HL-60/S4 treated with phorbol 12-myristate 13-acetate at 8.2 ng/mL for 4 days and 3 days (cell line): ENCODE measurements at regions not wholly inside any gene's neighbourhood (a gene's known extent, or its start where the extent isn't known, plus 50 kb on each side); places are given as distances from the start of the nearest gene placed in this dataset.

Experiments
- in situ Hi-C: fragments of 300-500 bp; cut with MboI; formaldehyde crosslinking; loops from 2 replicates; pipeline ENCODE4 v1.15.0; 2022; ENCODE audit warnings: low sequenced_read_pairs

DNA sequence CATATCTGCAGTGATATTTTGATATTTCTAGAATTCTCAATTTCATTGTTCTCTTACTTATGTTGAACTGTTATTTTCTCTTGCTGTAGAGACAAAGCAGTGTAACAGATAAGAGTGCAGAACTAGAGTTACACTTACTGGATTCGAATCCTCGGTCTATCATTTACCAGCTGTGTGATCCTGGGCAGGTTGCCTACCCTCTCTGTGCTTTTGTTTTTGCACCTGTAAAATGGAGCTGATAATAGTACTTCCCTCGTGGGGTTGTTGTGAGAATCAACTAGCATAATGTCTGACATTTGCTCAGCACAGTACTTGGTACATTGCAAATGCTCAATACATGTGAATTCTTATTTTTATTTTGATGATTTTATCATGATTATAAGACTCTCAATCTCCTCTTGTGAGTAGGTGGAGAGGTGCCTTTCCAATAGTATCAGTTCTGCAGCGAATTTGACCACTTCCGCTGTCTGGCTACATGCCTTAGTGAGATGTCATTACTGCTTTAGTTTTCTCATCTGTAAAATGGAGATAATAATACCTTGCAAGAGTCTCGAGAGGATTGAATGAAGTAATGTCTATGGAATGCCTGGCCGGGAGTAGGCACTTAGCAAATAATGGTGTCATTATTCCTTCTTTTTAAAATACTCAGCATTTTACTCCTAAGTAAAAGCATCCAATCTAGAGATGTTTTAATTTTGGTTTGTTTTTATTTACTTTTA lies 312.2 kb upstream of the MAF start:
- in situ Hi-C loops = no loop called here

DNA sequence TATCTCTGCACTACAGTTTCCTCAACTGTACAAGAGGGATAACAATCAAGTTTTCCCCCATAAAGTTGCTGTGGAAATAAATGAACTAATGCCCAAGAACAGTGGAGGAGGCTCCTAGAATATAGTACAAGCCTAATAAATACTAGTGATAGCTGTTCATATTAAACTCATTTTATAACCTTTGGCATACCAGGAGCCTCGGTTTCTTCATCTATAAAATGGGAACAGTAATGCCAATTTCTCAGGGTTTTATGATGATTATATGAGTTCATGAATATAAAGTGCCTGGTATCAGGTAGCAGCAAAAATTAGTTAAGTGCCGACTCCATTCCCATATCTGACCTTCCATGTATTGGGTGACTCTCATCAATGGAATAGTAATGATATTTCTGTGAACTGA lies 311.1 kb upstream of the MAF start:
- in situ Hi-C loops = no loop called here

DNA sequence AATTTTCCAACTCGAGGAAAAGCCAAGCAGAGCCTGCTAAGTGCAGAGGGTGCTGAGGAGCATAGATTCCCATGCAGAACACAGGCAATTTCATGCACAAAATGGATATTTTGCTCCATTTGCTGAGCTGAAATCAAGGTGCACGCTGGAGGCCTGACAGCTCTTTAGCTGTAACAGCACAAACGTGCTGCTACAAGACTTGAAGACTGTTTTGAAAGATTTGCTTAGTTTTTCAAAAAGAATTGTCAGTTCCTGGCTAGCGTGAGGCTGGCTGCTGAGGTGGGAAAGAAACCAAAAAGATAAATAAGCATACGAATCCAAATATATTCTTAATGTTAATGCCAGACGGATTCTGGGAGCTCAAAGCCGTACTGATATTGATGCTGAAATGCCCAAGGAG lies 309.0 kb upstream of the MAF start:
- in situ Hi-C loops = no loop called here

DNA sequence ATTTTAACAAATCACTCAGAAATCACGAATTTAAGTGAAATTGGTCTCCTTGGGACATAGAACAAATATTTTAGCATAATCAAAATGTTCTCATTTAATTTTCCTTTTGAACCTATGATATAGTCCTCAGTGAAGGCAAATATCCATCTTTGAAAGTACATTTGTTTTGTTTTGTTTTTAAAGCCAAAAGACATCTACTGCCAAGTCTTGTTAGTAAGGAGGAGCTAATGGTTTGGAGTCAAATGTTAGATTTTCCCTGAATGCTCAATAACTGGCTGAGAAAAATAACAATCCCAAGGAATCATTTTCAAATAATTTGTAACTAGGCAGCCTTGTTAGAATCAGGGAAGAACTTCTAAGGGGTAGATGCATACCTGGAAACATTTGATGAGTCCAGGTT lies 302.9 kb upstream of the MAF start:
- in situ Hi-C loops = no loop called here

DNA sequence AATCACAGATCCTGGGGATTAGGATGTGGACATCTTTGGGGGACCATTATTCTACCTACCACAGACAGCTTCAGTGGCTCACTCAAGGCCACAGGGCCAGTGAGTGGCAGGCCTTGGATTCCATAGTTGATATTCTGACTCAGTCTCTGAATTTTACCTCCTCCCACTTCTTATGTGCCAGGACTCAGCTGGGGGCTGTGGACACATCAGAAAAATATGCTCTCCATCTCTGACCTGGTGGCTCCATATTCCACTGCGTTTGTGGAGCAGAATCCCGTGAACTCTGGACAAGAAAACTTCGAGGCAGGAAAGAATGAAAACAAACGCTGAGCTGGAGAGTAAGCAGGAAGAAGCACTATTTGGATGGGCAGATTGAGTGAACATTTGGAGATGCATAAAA lies 301.8 kb upstream of the MAF start:
- in situ Hi-C loops = no loop called here

DNA sequence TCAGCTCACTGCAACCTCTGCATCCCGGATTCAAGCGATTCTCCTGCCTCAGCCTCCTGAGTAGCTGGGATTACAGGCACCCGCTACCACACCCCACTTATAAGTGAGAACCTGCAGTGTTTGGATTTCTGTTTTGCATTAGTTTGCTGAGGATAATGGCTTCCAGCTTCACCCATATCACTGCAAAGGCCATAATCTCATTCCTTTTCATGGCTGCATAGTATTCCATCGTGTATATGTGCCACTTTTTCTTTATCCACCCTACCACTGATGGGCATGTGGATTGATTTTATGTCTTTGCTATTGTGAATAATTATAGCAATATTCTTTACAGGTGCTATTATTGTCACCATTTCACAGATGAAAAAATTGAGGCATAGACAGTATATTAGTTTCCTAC lies 301.0 kb upstream of the MAF start:
- in situ Hi-C loops = no loop called here

DNA sequence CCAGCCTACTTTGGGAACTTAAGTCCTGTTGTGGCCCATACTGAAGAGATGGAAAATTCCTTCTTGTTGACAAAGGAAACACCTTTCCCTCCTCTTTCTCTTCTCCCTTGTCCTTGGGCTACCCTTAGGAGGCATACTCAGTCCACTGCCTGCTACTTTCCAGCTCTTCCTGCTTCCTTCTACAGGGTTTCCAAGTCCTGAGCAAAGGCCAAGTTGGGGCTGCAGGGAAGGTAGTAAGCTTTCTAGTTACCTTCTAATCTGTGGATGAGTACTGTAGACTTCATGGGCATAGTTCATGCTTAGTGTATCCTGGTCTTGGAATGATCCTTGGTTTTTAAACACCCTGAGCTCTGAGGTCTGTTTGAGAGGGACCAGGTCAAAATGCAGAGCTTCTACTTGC lies 299.2 kb upstream of the MAF start:
- in situ Hi-C loops = loop anchor here (25.0 kb wide), 1 partner anchor 112 kb away; no protein-coding TSS in a partner anchor

DNA sequence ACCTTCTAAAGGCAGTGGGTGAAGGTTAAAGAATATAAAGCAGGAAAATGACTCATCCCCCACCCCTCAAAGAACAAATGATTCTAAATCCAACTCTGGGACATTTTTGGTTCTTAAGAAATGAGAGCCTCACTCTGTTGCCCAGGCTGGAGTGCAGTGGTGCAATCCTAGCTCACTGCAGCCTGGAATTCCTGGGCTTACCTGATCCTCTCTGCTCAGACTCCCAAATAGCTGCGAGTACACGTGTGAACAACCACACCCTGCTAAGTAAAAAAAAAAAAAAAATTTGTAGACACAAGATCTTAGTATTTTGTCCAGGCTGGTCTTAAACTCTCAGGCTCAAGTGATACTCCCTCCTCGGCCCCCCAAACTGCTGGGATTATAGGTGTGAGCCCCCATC lies 298.8 kb upstream of the MAF start:
- in situ Hi-C loops = loop anchor here (25.0 kb wide), 1 partner anchor 112 kb away; no protein-coding TSS in a partner anchor

DNA sequence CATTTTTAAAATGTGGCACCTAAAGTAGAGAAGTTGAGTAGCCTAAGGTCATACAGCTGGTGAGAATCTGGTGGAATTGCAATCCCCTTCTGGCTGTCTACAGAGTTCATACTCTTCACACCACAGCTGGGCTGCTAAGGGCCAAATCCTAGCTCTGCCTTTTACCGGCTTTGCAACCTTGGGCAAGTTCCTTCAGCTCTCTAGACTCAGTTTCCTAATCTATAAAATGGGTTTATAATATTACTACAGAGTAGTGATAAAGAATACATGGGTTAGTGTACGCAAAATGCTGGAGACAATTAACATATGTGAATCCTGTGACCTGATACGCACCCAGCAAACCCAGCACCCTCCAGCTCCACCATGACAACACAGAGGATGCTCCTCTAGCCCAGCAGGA lies 298.2 kb upstream of the MAF start:
- in situ Hi-C loops = loop anchor here (25.0 kb wide), 1 partner anchor 111 kb away; no protein-coding TSS in a partner anchor

DNA sequence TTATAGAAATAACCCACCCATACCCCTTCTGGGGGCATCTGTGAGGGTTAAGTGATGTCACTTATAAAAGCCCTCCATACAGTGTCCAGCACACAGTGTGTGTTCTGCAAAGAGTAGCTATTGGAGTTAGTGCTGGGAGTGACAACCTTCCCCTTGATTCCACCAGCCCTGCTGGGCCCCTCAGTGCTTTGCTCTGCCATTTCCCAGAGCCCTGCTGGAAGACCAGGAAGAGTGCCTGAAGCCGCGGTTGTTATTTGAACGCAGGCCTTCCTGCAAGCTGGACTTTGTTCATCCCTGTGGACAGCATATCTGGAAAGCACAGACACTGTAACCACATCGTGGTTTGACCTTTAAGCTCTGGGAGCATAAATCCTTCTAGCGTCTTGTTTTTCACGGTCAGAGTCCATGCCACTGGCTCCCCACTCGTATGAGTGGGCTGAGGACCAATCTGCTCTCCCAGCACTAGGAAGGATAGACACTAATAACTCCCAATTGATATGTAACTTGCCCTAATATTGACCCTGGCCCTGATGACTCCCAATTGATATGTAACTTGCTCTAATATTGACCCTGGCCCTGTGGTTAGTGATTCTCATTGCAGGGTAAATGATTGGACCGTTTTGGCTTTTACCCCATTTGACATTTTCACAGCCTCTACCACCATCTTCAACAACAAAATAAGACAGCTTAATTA lies 297.1 kb upstream of the MAF start:
- in situ Hi-C loops = loop anchor here (25.0 kb wide), 1 partner anchor 110 kb away; no protein-coding TSS in a partner anchor

DNA sequence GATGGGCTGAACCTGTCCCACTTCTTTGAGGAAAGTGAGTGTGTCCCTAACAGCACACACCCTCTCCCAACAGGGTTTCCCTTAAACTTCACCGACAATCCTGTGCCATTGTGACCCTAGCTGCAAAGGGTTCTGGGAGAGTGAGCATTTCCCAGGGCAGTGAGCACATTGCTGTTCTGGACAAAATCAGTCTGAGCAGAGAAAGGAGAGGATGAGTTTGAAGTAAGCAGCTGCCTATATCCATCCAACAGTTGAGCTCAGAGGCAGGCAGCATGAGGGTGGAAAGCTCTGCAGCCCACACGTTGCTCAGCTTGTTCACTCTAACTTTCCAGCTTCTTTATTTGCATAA lies 296.5 kb upstream of the MAF start:
- in situ Hi-C loops = loop anchor here (25.0 kb wide), 1 partner anchor 110 kb away; no protein-coding TSS in a partner anchor

DNA sequence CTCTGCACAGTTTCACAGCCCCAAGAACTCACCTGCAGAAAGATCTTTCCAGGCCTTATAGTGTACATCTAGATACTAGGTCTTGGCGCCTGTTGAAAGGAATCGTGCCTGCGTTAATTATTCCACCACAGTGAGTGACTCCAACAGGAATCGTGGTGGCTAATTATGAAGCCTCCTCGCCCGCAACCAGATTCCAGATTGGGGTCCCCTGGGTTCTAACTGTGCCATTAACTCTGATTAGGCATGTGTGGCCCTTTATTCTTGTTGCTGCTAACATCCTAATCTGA lies 295.3 kb upstream of the MAF start:
- in situ Hi-C loops = loop anchor here (25.0 kb wide), 1 partner anchor 109 kb away; no protein-coding TSS in a partner anchor

DNA sequence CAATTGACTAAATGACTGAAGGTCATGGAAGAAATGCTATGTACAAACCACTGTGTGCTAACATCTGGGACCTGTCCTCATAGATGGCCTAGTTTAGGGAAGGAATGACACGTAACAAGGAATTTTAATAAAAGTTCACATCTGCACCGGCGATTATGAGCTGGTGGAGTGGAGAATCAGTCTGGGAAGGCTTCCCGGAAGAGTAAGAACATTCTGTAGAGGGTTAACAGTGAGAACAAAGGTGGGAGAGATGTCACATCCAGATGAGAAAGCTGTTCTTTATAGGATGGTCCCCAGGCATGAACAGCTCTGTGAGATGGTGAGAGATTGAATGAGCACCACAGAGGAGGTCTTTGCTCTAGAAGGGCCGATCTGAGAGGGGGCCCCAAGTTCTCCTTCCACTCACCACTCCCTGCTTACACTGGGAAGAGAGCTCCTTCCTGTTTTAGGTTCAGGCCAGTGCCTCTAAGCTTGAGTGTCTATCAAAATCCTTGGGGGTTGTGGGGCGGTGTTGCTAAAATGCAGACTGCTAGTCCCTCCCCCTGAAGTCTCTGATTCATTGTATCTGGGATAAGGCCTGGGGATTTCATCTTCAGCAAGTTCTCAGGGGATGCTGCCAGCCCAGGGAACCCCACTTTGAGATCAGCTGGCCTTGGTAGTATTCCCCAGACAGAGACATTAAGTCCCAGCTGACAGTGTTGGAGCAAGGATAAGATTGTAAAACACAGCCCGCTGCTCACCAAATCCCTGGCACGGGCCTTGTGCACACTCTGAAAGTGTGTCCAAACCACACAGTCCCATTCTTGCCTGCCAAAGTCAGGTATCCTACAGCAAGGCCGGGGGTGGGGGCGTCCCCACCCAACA lies 294.7 kb upstream of the MAF start:
- in situ Hi-C loops = loop anchor here (25.0 kb wide), 1 partner anchor 108 kb away; no protein-coding TSS in a partner anchor

DNA sequence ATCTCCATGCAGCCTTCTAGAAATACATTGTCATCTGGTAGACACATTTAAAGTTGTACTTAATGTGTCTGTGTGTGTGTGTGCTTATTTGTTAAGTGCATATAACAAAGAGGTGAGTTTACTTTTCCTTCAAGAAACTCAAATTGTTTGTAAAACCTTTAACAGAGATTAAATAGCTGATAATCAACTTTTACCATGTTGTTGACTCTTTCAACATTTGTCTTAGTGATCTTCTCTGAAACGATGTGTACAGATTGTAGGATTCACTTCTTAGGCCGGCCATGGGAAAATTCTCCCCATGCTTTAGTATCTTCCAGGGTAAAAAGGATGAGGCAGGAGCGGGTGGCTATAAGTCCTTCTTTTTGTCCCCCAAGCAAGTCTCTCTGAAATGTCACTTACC lies 292.9 kb upstream of the MAF start:
- in situ Hi-C loops = loop anchor here (25.0 kb wide), 1 partner anchor 106 kb away; no protein-coding TSS in a partner anchor

DNA sequence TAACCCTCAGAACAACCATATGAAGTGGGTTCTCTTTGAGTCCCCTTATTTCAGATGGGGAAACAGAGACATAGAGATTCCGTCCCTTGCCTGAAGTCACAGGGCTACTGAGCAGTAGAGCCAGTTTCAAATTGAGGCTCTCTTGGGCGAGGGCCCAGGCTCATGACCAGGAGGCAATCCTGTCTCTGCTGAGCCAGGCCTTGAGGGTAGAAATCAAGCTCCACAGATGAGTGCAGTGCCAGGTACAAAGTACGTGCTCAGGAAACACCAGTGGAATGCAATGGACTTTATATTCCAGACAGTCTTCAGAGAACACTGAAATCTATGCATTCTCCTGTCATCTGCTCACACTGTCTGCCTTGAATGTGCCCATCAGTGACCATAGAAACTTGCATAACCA lies 291.7 kb upstream of the MAF start:
- in situ Hi-C loops = loop anchor here (25.0 kb wide), 1 partner anchor 105 kb away; no protein-coding TSS in a partner anchor

DNA sequence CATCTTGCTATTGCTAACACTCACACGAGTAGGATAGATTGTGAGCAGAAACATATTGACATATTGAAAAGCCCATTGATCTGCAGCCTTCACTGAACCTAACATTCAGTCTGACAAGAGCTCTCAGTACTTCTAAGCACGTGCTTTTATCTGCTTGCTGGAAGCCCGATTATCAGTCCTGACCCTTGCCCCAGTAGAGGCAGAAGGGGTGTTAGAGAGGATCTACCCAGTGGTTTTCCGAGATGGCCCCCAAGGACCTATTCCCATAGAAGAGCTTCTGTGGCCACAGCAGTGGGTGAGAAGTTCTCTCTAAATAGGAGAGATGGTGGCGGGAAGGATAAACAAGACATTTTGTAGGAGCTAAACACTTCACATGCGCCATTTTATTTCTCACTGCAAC lies 290.9 kb upstream of the MAF start:
- in situ Hi-C loops = loop anchor here (25.0 kb wide), 1 partner anchor 104 kb away; no protein-coding TSS in a partner anchor

DNA sequence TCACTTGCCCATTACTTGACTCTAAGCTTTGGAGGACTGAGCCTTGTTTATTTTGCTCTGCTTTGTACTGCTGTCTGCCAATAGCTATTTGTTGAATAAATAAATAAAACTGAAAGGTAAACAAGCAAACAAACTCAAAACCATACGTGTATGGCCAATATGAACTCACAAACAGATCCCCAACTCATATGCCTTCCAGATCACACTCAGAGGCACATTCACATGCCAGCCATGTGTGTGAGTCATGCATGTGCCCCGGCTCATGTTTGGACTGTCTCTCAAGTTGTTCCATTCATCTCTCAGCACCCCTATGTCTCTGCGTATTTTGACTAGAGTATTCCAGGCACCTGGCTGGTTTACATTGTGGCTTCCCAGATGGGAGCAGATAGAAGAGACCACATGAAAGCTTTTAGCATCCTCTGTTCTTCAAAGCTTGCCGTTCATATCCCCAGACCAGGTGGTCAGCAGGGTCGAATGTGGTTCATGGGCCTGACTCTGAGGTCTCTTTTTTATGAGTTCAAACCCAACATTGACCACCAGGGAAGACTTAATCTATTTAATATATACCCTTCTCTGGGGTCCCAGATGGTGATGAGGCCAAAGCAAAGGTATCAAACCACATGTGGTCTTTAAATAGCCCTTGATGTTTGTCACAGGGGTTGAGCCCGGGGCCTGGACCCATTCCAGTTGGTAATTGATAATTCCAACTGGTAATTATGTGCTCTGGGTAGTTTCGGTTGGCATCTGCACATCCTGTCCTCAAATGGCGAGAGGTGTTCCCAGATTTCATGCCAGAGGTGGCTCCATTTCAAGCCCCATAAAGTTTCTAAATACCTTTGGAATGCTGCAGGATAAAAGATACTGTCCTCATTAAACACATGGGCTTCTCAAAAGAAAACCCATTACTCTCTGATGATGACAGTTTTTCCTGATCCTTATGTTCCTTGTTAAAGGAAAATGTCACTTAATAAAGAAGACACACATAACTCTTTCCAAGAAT lies 287.3 kb upstream of the MAF start:
- in situ Hi-C loops = loop anchor here (25.0 kb wide), 1 partner anchor 101 kb away; no protein-coding TSS in a partner anchor

DNA sequence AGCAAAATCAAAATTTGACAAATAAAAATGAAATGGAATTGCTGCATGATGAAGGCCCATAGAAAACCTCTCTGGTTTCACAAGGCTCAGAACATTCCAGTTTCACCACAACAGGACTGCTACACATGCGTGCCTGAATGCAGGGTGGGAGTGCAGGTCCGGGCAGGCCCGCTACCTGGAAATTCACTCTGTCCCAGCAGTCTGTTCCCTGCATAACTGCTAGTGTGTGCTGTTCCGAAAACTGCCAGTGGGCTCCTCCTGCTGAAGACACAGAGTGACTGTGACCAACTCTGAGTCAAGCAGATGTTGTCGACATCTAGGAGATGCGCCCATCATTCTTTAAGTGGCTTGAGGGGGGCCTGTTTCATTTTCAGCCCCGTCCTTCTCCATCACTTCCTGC lies 284.8 kb upstream of the MAF start:
- in situ Hi-C loops = loop anchor here (25.0 kb wide), 1 partner anchor 98 kb away; no protein-coding TSS in a partner anchor

DNA sequence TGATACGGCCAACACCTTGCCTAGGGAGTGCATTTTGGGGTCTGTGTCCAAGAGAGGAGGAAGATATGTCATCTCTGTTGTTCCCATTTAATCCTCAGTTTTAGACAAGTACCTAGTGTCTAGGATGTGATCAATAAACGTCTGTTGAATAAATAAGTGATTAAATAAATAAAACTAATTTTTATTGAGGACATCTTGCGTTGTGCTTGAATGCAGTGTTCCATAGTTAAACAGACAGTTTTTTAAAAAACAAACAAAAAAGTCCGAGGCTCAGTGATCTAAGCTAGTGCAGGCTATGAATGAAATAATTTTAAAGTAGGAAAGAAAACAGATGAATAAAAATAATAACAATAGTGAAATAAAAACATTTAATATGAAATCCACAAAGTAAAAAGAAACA lies 283.0 kb upstream of the MAF start:
- in situ Hi-C loops = loop anchor here (25.0 kb wide), 1 partner anchor 96 kb away; no protein-coding TSS in a partner anchor
